ENCODE measurements at regions not wholly inside any gene's neighbourhood (a gene's known extent, or its start where the extent isn't known, plus 50 kb on each side); places are given as distances from the start of the nearest gene placed in this dataset.

DNA sequence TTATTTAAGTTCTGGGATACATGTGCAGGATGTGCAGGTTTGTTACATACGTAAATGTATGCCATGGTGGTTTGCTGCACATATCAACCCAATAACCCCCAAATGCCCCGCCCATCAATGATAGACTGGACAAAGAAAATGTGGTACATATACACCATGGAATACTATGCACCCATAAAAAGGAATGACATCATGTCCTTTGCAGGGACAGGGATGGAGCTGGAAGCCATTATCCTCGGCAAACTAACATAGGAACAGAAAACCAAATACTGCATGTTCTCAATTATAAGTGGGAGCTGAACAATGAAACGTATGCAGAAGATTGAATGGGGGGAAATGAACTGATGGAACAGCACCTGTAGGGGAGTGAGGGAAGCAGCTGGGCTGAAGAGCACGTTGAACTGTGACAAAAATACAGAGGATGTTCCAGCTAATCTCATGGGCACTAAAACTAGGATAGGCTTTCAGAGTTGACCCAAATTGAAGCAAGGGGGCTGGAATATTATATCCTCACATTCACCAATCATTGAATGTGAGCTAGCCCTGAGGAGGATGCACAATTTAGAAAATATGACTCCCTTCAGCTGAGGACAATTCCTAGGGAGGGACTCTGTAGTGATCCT is 70.5 kb upstream of the OSMR start (continued):
- TF ChIP-seq, protein P1, sequence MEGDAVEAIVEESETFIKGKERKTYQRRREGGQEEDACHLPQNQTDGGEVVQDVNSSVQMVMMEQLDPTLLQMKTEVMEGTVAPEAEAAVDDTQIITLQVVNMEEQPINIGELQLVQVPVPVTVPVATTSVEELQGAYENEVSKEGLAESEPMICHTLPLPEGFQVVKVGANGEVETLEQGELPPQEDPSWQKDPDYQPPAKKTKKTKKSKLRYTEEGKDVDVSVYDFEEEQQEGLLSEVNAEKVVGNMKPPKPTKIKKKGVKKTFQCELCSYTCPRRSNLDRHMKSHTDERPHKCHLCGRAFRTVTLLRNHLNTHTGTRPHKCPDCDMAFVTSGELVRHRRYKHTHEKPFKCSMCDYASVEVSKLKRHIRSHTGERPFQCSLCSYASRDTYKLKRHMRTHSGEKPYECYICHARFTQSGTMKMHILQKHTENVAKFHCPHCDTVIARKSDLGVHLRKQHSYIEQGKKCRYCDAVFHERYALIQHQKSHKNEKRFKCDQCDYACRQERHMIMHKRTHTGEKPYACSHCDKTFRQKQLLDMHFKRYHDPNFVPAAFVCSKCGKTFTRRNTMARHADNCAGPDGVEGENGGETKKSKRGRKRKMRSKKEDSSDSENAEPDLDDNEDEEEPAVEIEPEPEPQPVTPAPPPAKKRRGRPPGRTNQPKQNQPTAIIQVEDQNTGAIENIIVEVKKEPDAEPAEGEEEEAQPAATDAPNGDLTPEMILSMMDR (IDR thresholded peaks at IDR 0.05; ENCODE audit: control extremely low read depth in 1 of 3, insufficient read depth in 1 of 3, low read depth in 1 of 3, low read length in 3 of 3), result no peak
- TF ChIP-seq GTF2F1 (IDR thresholded peaks at IDR 0.05; ENCODE audit: borderline replicate concordance, low read depth, low read length), result no peak
- no peak for TF ChIP-seq EZH2 (IDR thresholded peaks at IDR 0.05; ENCODE audit: low read depth, low read length, severe bottlenecking)
- TF ChIP-seq SP2 (IDR thresholded peaks at IDR 0.05; ENCODE audit: low read length), result no peak
- no peak for TF ChIP-seq POU5F1 (IDR thresholded peaks at IDR 0.05; ENCODE audit: low read depth, low read length)
- no peak for TF ChIP-seq JUND (IDR thresholded peaks at IDR 0.05; ENCODE audit: low read length)
- TF ChIP-seq ASH2L (IDR thresholded peaks at IDR 0.05; ENCODE audit: low read length), result no peak
- no peak for TF ChIP-seq KDM1A (IDR thresholded peaks at IDR 0.05; ENCODE audit: borderline replicate concordance, low read length)
- no peak for TF ChIP-seq SIRT6 (IDR thresholded peaks at IDR 0.05; ENCODE audit: low read length)
- TF ChIP-seq HDAC2 (IDR thresholded peaks at IDR 0.05; ENCODE audit: borderline replicate concordance in 1 of 2, low read depth in 2 of 2, low read length in 2 of 2), result no peak

Measured in H1 (cell line).